BJ (cell line): ENCODE measurements at regions not wholly inside any gene's neighbourhood (a gene's known extent, or its start where the extent isn't known, plus 50 kb on each side); places are given as distances from the start of the nearest gene placed in this dataset.

ENCODE experiments used
- CTCF ChIA-PET: fragments of 350-600 bp; formaldehyde crosslinking; extraction: SDS; loops from one replicate; lab custom pipeline; 2021; ENCODE audit warnings: antibody characterized with exemption, inconsistent platforms; lab: Yijun Ruan, JAX
- POLR2A ChIA-PET: fragments of 300-600 bp; sonication (Branson Sonifier 250); formaldehyde crosslinking; extraction: SDS; loops from one replicate; lab custom pipeline; 2021; ENCODE audit warnings: antibody characterized with exemption; lab: Charles Lee
- DNase-seq: peaks from one replicate; pipeline ENCODE4 v3.0.0-alpha.2; 2011; ENCODE audit warnings: low read depth
- H3K27me3 ChIP-seq: 2 replicates; pipeline ENCODE4 v1.6.0; 2011; ENCODE audit warnings: low read length; ENCODE audit not compliant: control insufficient read depth, insufficient read depth
- H3K36me3 ChIP-seq: 2 replicates; pipeline ENCODE4 v1.5.1; 2011; ENCODE audit warnings: low read length; ENCODE audit not compliant: control insufficient read depth, insufficient read depth
- H3K4me3 ChIP-seq: 2 replicates; pipeline ENCODE4 v1.5.1; 2011; ENCODE audit warnings: low read depth, mild to moderate bottlenecking, control low read depth, low read length
- CTCF ChIP-seq: IDR thresholded peaks from 2 replicates; pipeline ENCODE4 v1.5.1; 2011; ENCODE audit warnings: low read depth, mild to moderate bottlenecking, control low read depth, inconsistent platforms, low read length, moderate library complexity; ENCODE audit not compliant: insufficient read depth

DNA sequence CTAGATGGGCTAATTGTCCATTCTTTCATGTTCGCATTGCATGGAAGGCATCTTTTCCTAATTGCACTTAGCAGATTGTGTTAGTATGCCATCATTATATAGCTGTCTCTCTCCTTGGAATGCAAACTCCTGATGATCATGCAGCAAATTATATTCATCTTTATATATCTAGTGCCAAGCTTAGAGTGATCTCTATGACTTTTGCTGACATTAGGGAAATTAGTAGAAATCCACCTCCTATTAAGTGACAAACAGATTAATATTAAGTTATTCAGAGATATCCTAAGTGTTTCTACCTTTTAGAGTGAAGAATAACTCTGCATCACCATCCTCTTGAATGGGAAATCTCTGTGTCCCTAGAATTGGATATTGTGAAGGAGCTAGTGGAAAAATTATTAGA lies 185.6 kb downstream of the FOXG1 start:
- H3K4me3 ChIP-seq: no peak overlapping the region
- ChIA-PET CTCF (no interaction called here), POLR2A (no interaction called here)
- no peaks in the 10 kb centered on the region for H3K36me3 ChIP-seq
- TF ChIP-seq CTCF: no peak
- H3K27me3 ChIP-seq: no peaks in the 10 kb centered on the region
- no peak for DNase-seq

DNA sequence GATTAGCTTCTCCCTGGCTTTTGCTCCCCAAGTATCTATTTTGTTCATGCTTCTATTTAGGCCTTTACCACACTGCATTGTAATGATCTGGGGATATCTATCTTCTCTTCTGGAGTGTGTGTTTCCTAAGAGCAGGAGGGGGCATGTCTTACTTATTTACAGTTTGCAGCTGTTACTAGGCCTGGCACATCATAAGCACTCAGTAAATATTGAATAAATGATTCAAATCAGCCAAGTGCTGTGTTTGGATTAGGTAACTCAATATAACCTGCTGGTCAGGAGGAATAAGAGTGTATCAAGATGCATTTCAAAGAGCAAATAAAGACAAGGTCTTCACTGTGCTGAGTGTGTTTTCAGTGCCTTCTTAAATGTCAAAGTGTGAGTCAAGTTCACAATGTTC lies 186.1 kb downstream of the FOXG1 start:
- no peak for TF ChIP-seq CTCF
- POLR2A ChIA-PET: no interaction called here
- no peak for DNase-seq
- Histone ChIP-seq H3K4me3 (no peak overlapping the region), H3K27me3 (no peaks in the 10 kb centered on the region), H3K36me3 (no peaks in the 10 kb centered on the region)
- CTCF ChIA-PET: no interaction called here

DNA sequence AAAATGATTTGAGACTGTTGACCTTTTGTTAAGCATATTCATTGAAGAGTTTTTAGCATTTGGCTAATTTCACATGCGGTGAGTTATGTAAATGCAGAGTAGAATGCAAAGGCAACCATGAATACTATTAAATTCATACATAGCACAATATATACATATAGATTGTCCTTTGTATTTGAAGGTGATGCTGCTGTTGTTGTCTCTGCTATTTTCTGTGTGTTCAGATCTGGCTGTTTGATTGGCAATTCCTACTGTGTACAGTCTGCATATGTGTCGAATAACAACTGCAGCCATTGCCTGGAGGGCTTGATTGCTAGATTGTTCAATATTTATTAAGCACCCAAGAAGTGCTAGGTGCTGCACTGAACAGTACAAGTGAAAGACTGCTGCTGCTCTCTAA lies 187.4 kb downstream of the FOXG1 start:
- Histone ChIP-seq H3K36me3 (no peaks in the 10 kb centered on the region), H3K27me3 (no peaks in the 10 kb centered on the region), H3K4me3 (no peak overlapping the region)
- ChIA-PET CTCF (no interaction called here), POLR2A (no interaction called here)
- no peak for TF ChIP-seq CTCF
- no peak for DNase-seq

DNA sequence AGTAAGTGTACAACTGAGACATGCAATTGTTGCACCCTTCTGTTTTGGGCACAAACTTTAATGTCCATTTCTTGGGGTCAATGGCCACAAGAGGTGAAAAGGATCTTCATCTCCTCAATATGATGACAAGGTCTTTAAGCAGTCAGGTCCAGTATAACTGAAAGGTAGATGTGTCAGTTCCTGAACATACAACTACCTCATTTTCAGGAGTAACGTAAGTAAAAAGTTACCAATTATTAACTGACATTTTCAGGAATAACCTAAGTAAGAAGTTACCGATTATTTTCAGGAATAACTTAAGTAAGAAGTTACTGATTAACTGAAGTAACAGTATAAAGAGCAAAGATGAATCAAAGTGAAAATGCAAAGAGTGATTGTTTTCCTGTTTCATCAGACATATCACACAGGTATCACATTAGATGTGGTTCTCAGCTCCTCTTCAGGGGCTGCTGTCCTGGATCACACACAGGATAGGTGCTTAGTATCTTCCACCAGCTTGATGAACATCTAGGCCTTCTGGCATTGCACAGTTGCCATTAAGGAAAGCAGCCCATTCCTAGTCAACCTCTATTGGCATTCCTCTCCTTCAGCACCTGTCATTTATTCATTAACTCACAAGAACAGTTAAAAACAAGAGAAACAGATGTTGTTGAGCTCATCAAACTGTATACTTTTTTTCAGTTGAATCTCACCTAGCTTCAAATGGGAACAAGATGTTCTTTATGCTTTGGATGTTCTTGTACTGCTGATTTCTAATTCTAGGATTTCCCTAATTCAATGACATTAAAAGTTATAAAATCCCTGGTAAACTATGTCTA lies 200.0 kb downstream of the FOXG1 start:
- CTCF ChIA-PET: no interaction called here
- POLR2A ChIA-PET: no interaction called here
- DNase-seq: no peak
- Histone ChIP-seq H3K4me3 (no peak overlapping the region), H3K36me3 (no peaks in the 10 kb centered on the region), H3K27me3 (no peaks in the 10 kb centered on the region)
- TF ChIP-seq CTCF: no peak

DNA sequence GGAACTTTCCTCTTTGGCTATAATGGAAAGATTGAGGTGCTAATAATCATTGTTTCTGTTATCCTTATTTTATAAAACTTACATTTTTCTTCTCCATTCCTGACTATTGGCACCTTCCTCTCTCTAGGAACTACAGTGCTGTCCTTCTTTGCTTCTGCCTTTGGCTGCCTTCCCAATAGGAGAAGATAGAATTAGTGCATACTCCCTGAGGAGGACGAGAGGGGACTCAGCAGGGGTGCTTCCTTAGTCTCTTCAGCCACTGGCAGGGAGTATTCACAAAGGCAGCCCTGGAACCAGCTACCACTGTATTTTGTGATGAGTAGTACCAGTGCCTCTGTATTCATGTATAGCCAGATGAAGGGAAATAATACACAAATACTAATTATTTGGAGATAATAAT lies 208.5 kb downstream of the FOXG1 start:
- Histone ChIP-seq H3K36me3 (no peaks in the 10 kb centered on the region), H3K27me3 (no peaks in the 10 kb centered on the region), H3K4me3 (no peak overlapping the region)
- CTCF ChIA-PET: no interaction called here
- no peak for TF ChIP-seq CTCF
- no peak for DNase-seq
- POLR2A ChIA-PET: no interaction called here
